ENCODE measurements at regions not wholly inside any gene's neighbourhood (a gene's known extent, or its start where the extent isn't known, plus 50 kb on each side); places are given as distances from the start of the nearest gene placed in this dataset.

DNA sequence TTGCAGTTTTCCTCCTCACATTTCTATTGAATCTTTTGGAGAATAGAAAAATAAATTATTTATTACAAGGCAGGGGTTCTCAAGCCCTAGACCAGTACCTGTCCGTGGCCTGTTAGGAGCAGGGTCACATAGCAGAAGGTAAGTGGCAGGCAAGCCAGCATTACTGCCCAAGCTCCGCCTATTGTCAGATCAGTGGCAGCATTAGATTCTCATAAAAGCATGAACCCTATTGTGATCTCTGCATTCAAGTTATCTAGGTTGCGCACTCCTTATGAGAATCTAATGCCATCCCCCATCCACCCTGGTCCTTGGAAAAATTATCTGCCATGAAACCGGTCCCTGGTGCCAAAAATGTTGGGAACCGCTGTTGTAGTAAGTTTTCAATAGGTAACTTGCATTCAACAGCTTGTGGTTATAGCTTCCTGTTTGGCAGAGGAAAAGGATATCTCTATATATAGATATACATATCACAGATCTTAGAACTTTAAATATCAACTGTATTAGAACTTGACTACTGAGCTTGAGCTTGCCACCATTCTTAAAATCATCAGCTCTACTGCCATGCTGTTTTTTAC, 165.1 kb downstream of the AHR start:
- FAIRE-seq (no peak), DNase-seq (ENCODE audit: insufficient read length) (no peak)
- TF ChIP-seq TAF1 (IDR thresholded peaks at IDR 0.05; ENCODE audit: borderline replicate concordance, low read depth, low read length), result no peak
- no peak for TF ChIP-seq POLR2A (IDR thresholded peaks at IDR 0.05; ENCODE audit: low read depth, low read length)
- no peak for TF ChIP-seq POLR2AphosphoS5 (IDR thresholded peaks at IDR 0.05; ENCODE audit: low read depth, low read length)

DNA sequence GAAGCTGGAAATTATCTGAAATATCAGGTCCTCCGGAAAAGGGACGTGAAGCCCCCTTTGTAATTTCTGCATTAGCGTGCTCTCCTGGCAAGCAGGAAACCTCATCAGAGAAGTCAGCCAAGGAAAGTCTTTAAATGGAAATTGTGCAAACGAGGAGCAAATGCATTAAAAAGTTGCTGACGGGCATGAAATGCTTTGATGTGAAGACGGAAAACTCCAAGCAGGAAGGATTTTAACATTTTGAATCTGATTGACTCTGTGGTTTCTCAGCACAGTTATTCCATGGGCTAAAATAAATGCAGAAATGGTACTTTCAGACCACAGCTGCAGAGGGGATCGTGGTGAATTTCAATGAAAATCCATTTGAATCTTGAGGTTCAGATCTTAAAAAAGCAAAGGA, 167.8 kb downstream of the AHR start:
- FAIRE-seq (no peak), DNase-seq (ENCODE audit: insufficient read length) (no peak)
- no peak for TF ChIP-seq POLR2A (IDR thresholded peaks at IDR 0.05; ENCODE audit: low read depth, low read length)
- no peak for TF ChIP-seq TAF1 (IDR thresholded peaks at IDR 0.05; ENCODE audit: borderline replicate concordance, low read depth, low read length)
- TF ChIP-seq POLR2AphosphoS5 (IDR thresholded peaks at IDR 0.05; ENCODE audit: low read depth, low read length), result no peak

DNA sequence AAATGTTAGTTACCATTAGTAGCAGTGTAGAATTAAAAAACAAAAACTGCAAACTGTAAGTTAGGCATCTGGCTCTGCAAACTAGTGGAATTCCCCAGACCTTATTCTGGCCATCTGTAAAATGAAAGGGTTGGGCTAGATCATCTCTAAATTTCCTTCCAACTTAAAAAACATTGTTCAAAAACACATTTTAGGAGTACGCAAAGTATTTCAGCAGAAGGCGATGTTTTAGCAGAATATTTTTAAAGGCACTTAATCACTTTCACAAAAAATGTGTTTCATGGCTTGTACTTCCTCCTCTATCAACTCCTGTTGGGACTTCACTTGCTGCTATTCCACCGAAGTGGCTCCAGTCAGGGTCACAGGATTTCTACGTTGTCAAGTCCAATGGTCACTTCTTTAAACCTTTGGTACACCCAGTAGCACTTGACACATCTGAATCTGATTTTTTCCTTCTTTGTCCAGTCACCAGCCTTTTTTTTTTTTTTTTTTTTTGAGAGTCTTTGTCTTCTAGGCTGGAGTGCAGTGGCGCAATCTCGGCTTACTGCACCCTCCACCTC, 169.0 kb downstream of the AHR start:
- FAIRE-seq (no peak), DNase-seq (ENCODE audit: insufficient read length) (no peak)

DNA sequence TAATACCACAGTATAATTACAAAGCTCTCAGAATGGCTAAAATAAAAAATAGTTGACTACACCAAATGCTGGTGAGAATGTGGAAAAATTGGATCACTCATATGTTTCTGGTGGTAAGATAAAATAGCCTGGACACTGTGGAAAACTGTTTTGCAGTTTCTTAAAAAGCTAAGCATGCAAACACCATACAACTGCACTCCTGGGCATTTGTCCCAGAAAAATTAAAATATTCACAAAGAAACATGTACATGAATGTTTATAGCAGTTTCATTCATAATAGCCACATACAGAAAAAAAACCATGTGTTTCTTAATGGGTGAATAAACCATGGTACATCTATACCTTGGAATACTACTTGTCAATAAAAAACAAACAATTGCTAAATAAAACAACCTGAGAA, 172.9 kb downstream of the AHR start:
- FAIRE-seq (no peak), DNase-seq (ENCODE audit: insufficient read length) (no peak)
- TF ChIP-seq POLR2AphosphoS5 (IDR thresholded peaks at IDR 0.05; ENCODE audit: low read depth, low read length) (no peak), TAF1 (IDR thresholded peaks at IDR 0.05; ENCODE audit: borderline replicate concordance, low read depth, low read length) (no peak), POLR2A (IDR thresholded peaks at IDR 0.05; ENCODE audit: low read depth, low read length) (no peak)

More for the DNA sequence above, 169.0 kb downstream of the AHR start:
- TF ChIP-seq POLR2AphosphoS5 (IDR thresholded peaks at IDR 0.05; ENCODE audit: low read depth, low read length) (no peak), TAF1 (IDR thresholded peaks at IDR 0.05; ENCODE audit: borderline replicate concordance, low read depth, low read length) (no peak), POLR2A (IDR thresholded peaks at IDR 0.05; ENCODE audit: low read depth, low read length) (no peak)

DNA sequence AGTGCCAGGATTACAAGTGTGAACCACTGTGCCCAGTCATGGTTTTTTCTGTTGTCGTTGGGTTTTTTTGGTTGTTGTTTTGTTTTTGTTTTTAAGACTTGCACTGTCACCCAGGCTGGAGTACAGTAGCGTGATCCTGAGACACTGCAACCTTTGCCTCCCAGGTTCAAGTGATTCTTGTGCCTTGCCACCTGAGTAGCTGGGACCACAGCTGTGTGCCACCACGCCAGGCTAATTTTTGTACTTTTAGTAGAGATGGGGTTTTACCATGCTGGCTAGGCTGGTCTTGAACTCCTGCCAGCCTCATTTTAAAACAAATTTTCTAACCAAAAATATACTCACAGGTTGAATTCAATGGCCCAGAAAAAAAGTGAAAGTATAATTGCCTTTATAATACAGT, 174.1 kb downstream of the AHR start:
- no peak for FAIRE-seq
- DNase-seq (ENCODE audit: insufficient read length), result no peak
- TF ChIP-seq POLR2AphosphoS5 (IDR thresholded peaks at IDR 0.05; ENCODE audit: low read depth, low read length) (no peak), TAF1 (IDR thresholded peaks at IDR 0.05; ENCODE audit: borderline replicate concordance, low read depth, low read length) (no peak)

DNA sequence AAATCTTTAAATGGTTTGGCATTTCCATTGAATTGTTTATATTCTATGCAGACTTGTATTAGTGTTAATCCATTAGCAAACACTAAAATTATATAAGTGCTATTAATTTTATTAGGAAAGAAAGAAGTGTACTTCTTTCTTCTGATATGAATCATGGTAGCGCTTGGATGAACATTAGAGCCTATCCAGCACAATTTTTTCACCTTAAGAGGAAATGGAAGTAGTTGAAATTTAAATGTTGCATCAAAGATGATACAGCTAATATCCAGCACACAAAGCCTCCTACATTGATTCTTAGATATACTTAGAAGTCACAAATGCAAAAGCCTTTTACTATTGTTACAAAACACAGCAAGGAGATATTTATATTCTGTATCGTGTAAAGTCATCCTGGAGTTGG, 174.5 kb downstream of the AHR start:
- DNase-seq (ENCODE audit: insufficient read length), result no peak
- FAIRE-seq, result no peak
- TF ChIP-seq POLR2A (IDR thresholded peaks at IDR 0.05; ENCODE audit: low read depth, low read length) (no peak), POLR2AphosphoS5 (IDR thresholded peaks at IDR 0.05; ENCODE audit: low read depth, low read length) (no peak), TAF1 (IDR thresholded peaks at IDR 0.05; ENCODE audit: borderline replicate concordance, low read depth, low read length) (no peak)

DNA sequence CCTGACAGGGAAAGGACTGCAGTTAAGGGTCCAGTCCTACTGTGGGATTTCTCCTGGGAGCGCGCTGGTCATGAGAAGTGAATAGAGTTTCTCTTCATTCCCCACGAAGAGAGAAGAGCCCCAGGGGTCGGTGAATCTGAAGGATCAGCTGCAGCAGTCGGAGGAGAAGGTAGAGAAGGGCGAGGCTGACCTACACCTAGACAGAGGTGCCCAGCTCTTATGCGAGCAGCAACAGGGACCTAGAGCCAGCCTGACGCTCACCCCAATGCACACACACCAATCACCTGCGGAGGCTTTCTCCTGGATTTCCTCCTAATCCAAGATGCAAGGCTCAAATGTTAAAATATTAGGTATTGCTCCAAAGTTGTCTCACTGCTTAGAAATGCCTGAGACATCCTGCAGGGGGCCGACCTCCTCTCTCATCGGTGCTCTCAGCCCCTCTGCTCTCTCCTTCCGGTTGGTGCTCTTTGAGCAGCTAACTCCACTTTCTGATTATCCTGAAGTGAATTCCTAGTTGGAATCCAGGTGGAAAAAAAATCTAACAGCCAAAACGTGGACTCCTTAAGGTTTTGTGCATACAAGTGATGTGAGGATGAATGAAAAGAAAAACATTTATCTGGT, 176.4 kb downstream of the AHR start:
- DNase-seq (ENCODE audit: insufficient read length) (no peak), FAIRE-seq (no peak)
- TF ChIP-seq POLR2AphosphoS5 (IDR thresholded peaks at IDR 0.05; ENCODE audit: low read depth, low read length), result no peak

DNA sequence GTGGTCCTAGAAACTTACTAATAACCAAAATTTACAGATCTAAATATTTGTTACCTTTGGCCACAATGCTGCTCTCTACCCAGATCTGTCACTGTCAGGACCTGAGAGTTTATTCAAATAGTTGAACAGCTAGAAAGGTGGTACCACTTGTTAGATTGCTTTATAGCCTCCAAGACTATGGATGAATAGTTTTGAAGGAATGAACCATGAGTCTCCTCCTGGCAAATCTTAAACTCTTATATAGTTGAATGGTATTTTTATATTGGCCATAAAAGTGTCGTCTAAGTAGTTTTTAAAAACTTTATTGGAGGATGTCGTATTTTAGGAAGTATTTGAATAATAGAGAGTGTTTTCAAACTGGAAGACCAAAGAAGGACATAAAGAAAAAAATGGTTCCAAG, 178.7 kb downstream of the AHR start:
- no peak for DNase-seq (ENCODE audit: insufficient read length)
- TF ChIP-seq TAF1 (IDR thresholded peaks at IDR 0.05; ENCODE audit: borderline replicate concordance, low read depth, low read length), result no peak
- TF ChIP-seq POLR2AphosphoS5 (IDR thresholded peaks at IDR 0.05; ENCODE audit: low read depth, low read length), result no peak
- TF ChIP-seq POLR2A (IDR thresholded peaks at IDR 0.05; ENCODE audit: low read depth, low read length), result no peak
- no peak for FAIRE-seq

DNA sequence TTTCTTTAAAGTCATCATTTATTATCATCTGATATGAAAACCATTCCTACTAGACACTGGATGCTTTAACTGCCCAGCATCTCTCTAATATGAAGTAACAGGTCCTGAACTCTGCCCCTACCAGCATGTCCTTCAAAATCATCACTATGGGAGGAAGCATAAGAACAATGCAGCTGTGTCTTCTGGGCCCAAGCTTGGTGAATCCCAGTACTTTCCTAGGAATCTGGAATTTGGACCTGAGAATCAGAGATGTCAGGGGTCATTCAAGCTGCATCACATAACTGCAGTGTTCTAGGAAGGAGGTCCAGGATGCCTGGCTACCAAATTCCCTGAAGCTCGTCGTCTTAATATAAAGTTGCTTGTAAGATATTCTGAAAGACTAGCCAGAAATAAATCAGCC, 182.7 kb downstream of the AHR start:
- no peak for DNase-seq (ENCODE audit: insufficient read length)
- TF ChIP-seq TAF1 (IDR thresholded peaks at IDR 0.05; ENCODE audit: borderline replicate concordance, low read depth, low read length), result no peak
- no peak for FAIRE-seq

DNA sequence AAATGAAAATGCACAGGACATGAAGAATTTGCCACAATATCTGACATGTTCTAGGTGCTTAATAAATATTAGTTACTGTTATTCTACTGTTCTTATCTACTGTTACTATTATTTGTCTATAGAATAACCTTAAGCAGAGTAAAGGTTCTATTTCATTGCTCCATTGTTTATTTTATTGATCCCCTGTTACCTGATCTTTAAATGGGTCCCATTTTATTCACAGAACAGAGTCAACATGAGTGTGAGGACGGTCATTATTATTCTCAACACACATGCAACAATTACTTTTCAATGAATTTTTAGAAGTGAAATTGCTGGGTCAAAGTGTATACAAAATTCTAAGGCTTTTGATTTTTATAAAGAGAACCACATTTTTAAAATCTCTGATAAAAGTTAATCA, 186.9 kb downstream of the AHR start:
- TF ChIP-seq TAF1 (IDR thresholded peaks at IDR 0.05; ENCODE audit: borderline replicate concordance, low read depth, low read length) (no peak), POLR2A (IDR thresholded peaks at IDR 0.05; ENCODE audit: low read depth, low read length) (no peak), POLR2AphosphoS5 (IDR thresholded peaks at IDR 0.05; ENCODE audit: low read depth, low read length) (no peak)
- DNase-seq (ENCODE audit: insufficient read length), result no peak

DNA sequence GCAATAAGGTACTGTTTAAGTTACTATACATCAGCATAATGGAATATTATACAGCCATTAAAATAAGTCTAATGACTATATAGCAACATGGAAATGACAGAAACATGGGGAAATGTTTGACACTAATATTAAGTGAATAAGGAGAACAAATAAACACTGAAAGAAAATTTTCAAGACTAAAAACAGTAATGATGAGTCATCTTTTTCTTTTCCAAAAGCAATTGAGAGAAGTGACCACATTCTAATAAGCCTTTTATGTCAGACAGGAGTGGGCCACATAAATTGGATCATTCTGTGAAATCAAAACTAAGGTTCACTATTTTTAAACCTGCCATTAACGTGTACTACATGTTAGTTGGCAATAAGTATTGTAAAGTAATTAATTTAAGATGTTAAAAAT, 187.5 kb downstream of the AHR start:
- DNase-seq (ENCODE audit: insufficient read length), result no peak
- no peak for FAIRE-seq
- TF ChIP-seq TAF1 (IDR thresholded peaks at IDR 0.05; ENCODE audit: borderline replicate concordance, low read depth, low read length) (no peak), POLR2AphosphoS5 (IDR thresholded peaks at IDR 0.05; ENCODE audit: low read depth, low read length) (no peak), POLR2A (IDR thresholded peaks at IDR 0.05; ENCODE audit: low read depth, low read length) (no peak)

More for the DNA sequence above, 186.9 kb downstream of the AHR start:
- no peak for FAIRE-seq

DNA sequence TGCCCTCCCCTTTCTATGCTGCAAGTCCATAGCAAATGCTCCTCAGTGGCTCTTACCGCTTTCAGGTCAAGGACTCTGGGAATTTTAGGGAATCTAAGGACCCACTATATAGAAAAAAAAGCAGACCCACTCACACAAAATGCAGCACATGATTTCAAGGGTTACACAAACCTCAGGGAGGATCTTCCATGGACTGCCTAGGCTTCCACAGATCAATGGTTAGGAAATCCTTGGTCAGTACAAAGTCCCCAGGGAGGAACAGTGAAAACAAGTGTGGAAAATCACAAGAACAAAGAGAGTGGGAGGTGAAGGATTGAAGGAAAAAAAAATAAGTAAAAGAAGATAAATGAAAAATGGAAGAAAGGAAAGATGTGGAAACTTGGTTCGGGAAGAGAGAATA, 188.4 kb downstream of the AHR start:
- TF ChIP-seq TAF1 (IDR thresholded peaks at IDR 0.05; ENCODE audit: borderline replicate concordance, low read depth, low read length) (no peak), POLR2A (IDR thresholded peaks at IDR 0.05; ENCODE audit: low read depth, low read length) (no peak), POLR2AphosphoS5 (IDR thresholded peaks at IDR 0.05; ENCODE audit: low read depth, low read length) (no peak)
- DNase-seq (ENCODE audit: insufficient read length), result no peak
- no peak for FAIRE-seq
